Lower lobe of right lung (tissue), 2 donors: ENCODE measurements at regions not wholly inside any gene's neighbourhood (a gene's known extent, or its start where the extent isn't known, plus 50 kb on each side); places are given as distances from the start of the nearest gene placed in this dataset.

Source experiments
- ATAC-seq, 2 donors: fragments of 200-7000 bp; cut with Tn5 transposase; one replicate each; pipeline ENCODE4 v1.9.1; 2020 to 2022; ENCODE audit warnings: mild to moderate bottlenecking in 2 of 2, moderate library complexity in 2 of 2
- DNase-seq: peaks from one replicate; pipeline ENCODE4 v3.0.0-alpha.2; 2020
- H3K27ac ChIP-seq: fragments of 200-600 bp; one replicate; pipeline ENCODE4 v1.8.0; 2022
- H3K27me3 ChIP-seq: fragments of 200-600 bp; one replicate; pipeline ENCODE4 v1.8.0; 2022; ENCODE audit warnings: low read depth
- H3K36me3 ChIP-seq: fragments of 200-600 bp; one replicate; pipeline ENCODE4 v1.8.0; 2022; ENCODE audit warnings: mild to moderate bottlenecking
- H3K4me1 ChIP-seq: fragments of 200-600 bp; one replicate; pipeline ENCODE4 v1.8.0; 2022
- H3K4me3 ChIP-seq: fragments of 200-600 bp; one replicate; pipeline ENCODE4 v1.8.0; 2022; ENCODE audit warnings: mild to moderate bottlenecking
- H3K9me3 ChIP-seq: fragments of 200-600 bp; one replicate; pipeline ENCODE4 v1.8.0; 2022
- CTCF ChIP-seq: fragments of 200-600 bp; IDR thresholded peaks from one replicate; pipeline ENCODE4 v1.8.0; 2022; ENCODE audit warnings: antibody characterized with exemption, mild to moderate bottlenecking
- intact Hi-C: fragments of 100-400 bp; cut with DNase I; formaldehyde crosslinking; loops from one replicate; pipeline ENCODE4 v1.11.0; 2022
- donor health status: DM: no; HTN: yes; CAD: no; lungs with severe emphysema.

GRCh38 chr6:133608620-133609019 is 280.3 kb upstream of the TCF21 start:
- TF ChIP-seq CTCF: no peak
- intact Hi-C loops: no loop called here
- Histone ChIP-seq H3K27ac (no peak overlapping the region), H3K36me3 (no peaks in the 10 kb centered on the region), H3K9me3 (no peaks in the 10 kb centered on the region), H3K27me3 (no peaks in the 10 kb centered on the region), H3K4me3 (no peak overlapping the region), H3K4me1 (no peaks in the 10 kb centered on the region)
- ATAC-seq: no peak
- no peak for DNase-seq

- DNase-seq (no peak), ATAC-seq (no peak)
- H3K27ac ChIP-seq: no peak overlapping the region
- H3K27me3 ChIP-seq: no peaks in the 10 kb centered on the region
- no peaks in the 10 kb centered on the region for H3K36me3 ChIP-seq
- no peaks in the 10 kb centered on the region for H3K4me1 ChIP-seq
- no peak for TF ChIP-seq CTCF
- H3K4me3 ChIP-seq: no peak overlapping the region
- H3K9me3 ChIP-seq: no peaks in the 10 kb centered on the region
- intact Hi-C loops: no loop called here
Observed at GRCh38 chr6:133609415-133610226, 279.3 kb upstream of the TCF21 start.

- DNase-seq (no peak), ATAC-seq (no peak)
- Histone ChIP-seq H3K4me3 (no peak overlapping the region), H3K4me1 (no peaks in the 10 kb centered on the region), H3K9me3 (no peaks in the 10 kb centered on the region), H3K36me3 (no peaks in the 10 kb centered on the region), H3K27me3 (no peaks in the 10 kb centered on the region), H3K27ac (no peak overlapping the region)
- intact Hi-C loops: no loop called here
- TF ChIP-seq CTCF: no peak
Observed at GRCh38 chr6:133610227-133610840, 278.6 kb upstream of the TCF21 start.

GRCh38 chr6:133610971-133611370 is 277.9 kb upstream of the TCF21 start:
- Histone ChIP-seq H3K4me3 (no peak overlapping the region), H3K27me3 (no peaks in the 10 kb centered on the region), H3K9me3 (no peaks in the 10 kb centered on the region), H3K27ac (no peak overlapping the region), H3K4me1 (no peaks in the 10 kb centered on the region), H3K36me3 (no peaks in the 10 kb centered on the region)
- intact Hi-C loops: no loop called here
- ATAC-seq (no peak), DNase-seq (no peak)
- TF ChIP-seq CTCF: no peak

GRCh38 chr6:133612459-133612858 is 276.5 kb upstream of the TCF21 start:
- no peaks in the 10 kb centered on the region for H3K27me3 ChIP-seq
- H3K4me3 ChIP-seq: no peak overlapping the region
- DNase-seq (no peak), ATAC-seq (no peak)
- no peak for TF ChIP-seq CTCF
- intact Hi-C loops: no loop called here
- no peaks in the 10 kb centered on the region for H3K36me3 ChIP-seq
- H3K9me3 ChIP-seq: no peaks in the 10 kb centered on the region
- H3K4me1 ChIP-seq: no peaks in the 10 kb centered on the region
- no peak overlapping the region for H3K27ac ChIP-seq
